ELF-1 (cell line): ENCODE measurements at regions not wholly inside any gene's neighbourhood (a gene's known extent, or its start where the extent isn't known, plus 50 kb on each side); places are given as distances from the start of the nearest gene placed in this dataset.
"Not testable (repeated sequence)": the region's sequence is repeated elsewhere in the genome, so short reads cannot be mapped to it uniquely, and the experiment has no call there.

ENCODE experiments used
- DNase-seq: peaks from one replicate; pipeline ENCODE4 v3.0.0-alpha.2; 2016; ENCODE audit warnings: low read depth, low spot score

GRCh38 chr21:28704746-28705145 lies 287.9 kb downstream of the LTN1 start:
- no peak for DNase-seq

GRCh38 chr21:28703861-28704260 lies 288.8 kb downstream of the LTN1 start:
- no peak for DNase-seq

- no peak for DNase-seq
Measured at GRCh38 chr21:28699596-28700259, 292.9 kb downstream of the LTN1 start.

GRCh38 chr21:28699186-28699585 lies 293.5 kb downstream of the LTN1 start:
- DNase-seq, result no peak

GRCh38 chr21:28696844-28697410 lies 295.8 kb downstream of the LTN1 start:
- DNase-seq, result peak; percentile 32

- DNase-seq, result no peak
Measured at GRCh38 chr21:28693476-28693875, 299.2 kb downstream of the LTN1 start.

GRCh38 chr21:28690196-28690595 lies 302.5 kb downstream of the LTN1 start:
- DNase-seq, result no peak

GRCh38 chr21:28688381-28688780 lies 304.3 kb downstream of the LTN1 start:
- no peak for DNase-seq

- no peak for DNase-seq
Measured at GRCh38 chr21:28687586-28687985, 305.1 kb downstream of the LTN1 start.

- DNase-seq, result no peak
Measured at GRCh38 chr21:28683982-28684752, 308.5 kb downstream of the LTN1 start.

GRCh38 chr21:28682884-28683283 lies 309.8 kb downstream of the LTN1 start:
- not testable (repeated sequence) for DNase-seq

GRCh38 chr21:28677096-28677495 lies 315.6 kb downstream of the LTN1 start:
- not testable (repeated sequence) for DNase-seq

GRCh38 chr21:28675331-28676041 lies 317.2 kb downstream of the LTN1 start:
- no peak for DNase-seq

GRCh38 chr21:28674763-28675162 lies 317.9 kb downstream of the LTN1 start:
- DNase-seq, result no peak

GRCh38 chr21:28671549-28672195 lies 321.0 kb downstream of the LTN1 start:
- no peak for DNase-seq

- no peak for DNase-seq
Measured at GRCh38 chr21:28669971-28670653, 322.6 kb downstream of the LTN1 start.

GRCh38 chr21:28669321-28669720 lies 323.4 kb downstream of the LTN1 start:
- no peak for DNase-seq

- DNase-seq, result no peak
Measured at GRCh38 chr21:28663754-28664153, 328.9 kb downstream of the LTN1 start.

GRCh38 chr21:28663111-28663693 lies 329.5 kb downstream of the LTN1 start:
- no peak for DNase-seq

GRCh38 chr21:28657566-28657965 lies 335.1 kb downstream of the LTN1 start:
- no peak for DNase-seq

GRCh38 chr21:28655471-28655870 lies 337.2 kb downstream of the LTN1 start:
- no peak for DNase-seq
